HepG2 (cell line): ENCODE measurements at regions not wholly inside any gene's neighbourhood (a gene's known extent, or its start where the extent isn't known, plus 50 kb on each side); places are given as distances from the start of the nearest gene placed in this dataset.

Experiments
- ATAC-seq: fragments of 200-7000 bp; cut with Tn5 transposase; 3 replicates; pipeline ENCODE4 v1.9.1; 2020; ENCODE audit warnings: mild to moderate bottlenecking, moderate library complexity
- BruUV-seq: library from RNA; stranded (reverse); fragments of 400-500 nt; replicated peaks from 2 replicates; lab custom pipeline; 2021; lab: Mats Ljungman, UMichigan
- CTCF ChIA-PET: fragments of 300-600 bp; formaldehyde crosslinking; extraction: SDS; loops from one replicate; lab custom pipeline; 2021; ENCODE audit warnings: low total read pairs, inconsistent platforms, low intra/inter-chr PET ratio; lab: Yijun Ruan, JAX
- POLR2A ChIA-PET: fragments of 350-600 bp; sonication (Branson Sonifier 250); formaldehyde crosslinking; loops from one replicate; lab custom pipeline; 2020; ENCODE audit warnings: antibody characterized with exemption, inconsistent platforms; lab: Yijun Ruan, JAX
- DNase-seq: peaks from one replicate; pipeline ENCODE4 v3.0.0-alpha.2; 2015; ENCODE audit warnings: low spot score
- FAIRE-seq: peaks from 3 replicates; lab custom pipeline; 2011; peaks lifted over from hg19 to GRCh38; lab: Jason Lieb, UNC
- H2AFZ ChIP-seq: one replicate; pipeline ENCODE4 v1.6.1; 2011; ENCODE audit warnings: low read length, inconsistent platforms
- H3K27ac ChIP-seq: fragments of 300-600 bp; 3 replicates; pipeline ENCODE4 v1.8.0; 2011; ENCODE audit warnings: mixed run types, mild to moderate bottlenecking, mixed read lengths, low read length, inconsistent platforms; ENCODE audit not compliant: insufficient read depth; ENCODE audit errors: extremely low read length
- H3K27me3 ChIP-seq, 2 experiments: fragments of 200-600 bp in 1 of 2; 2 replicates in 1 of 2; 3 replicates in 1 of 2; pipeline versions ENCODE4 v1.6.0 to v1.8.0; 2011; ENCODE audit warnings: low read length in 2 of 2, mild to moderate bottlenecking in 2 of 2, moderate library complexity in 2 of 2, inconsistent platforms in 1 of 2; ENCODE audit not compliant: insufficient read depth in 2 of 2, control insufficient read depth in 1 of 2
- H3K36me3 ChIP-seq, 2 experiments: fragments of 200-600 bp in 1 of 2; replicated peaks in 1 of 2; 2 replicates in 1 of 2; 3 replicates in 1 of 2; pipeline versions ENCODE4 v1.5.1 to v1.8.0; 2011; ENCODE audit warnings: low read length in 2 of 2, inconsistent platforms in 1 of 2; ENCODE audit not compliant: insufficient read depth in 2 of 2, control insufficient read depth in 1 of 2
- H3K4me1 ChIP-seq: 2 replicates; pipeline ENCODE4 v1.5.1; 2012; ENCODE audit warnings: low read length, inconsistent platforms; ENCODE audit not compliant: insufficient read depth
- H3K4me2 ChIP-seq: 2 replicates; pipeline ENCODE4 v1.6.0; 2011; ENCODE audit warnings: low read depth, low read length, inconsistent platforms
- H3K4me3 ChIP-seq, 3 experiments: fragments of 200-600 bp in 1 of 3; sonication (generic), shearing (Covaris generic) in 1 of 3; replicated peaks in 1 of 3; 2 replicates each; pipeline ENCODE4 v1.5.1; 2011 to 2016; ENCODE audit warnings: low read length in 3 of 3, inconsistent platforms in 2 of 3, low read depth in 2 of 3, mild to moderate bottlenecking in 2 of 3, control low read depth in 1 of 3, mixed read lengths in 1 of 3; ENCODE audit not compliant: insufficient read depth in 1 of 3
- H3K79me2 ChIP-seq: one replicate; pipeline ENCODE4 v1.6.1; 2011; ENCODE audit warnings: low read length, inconsistent platforms; ENCODE audit not compliant: insufficient read depth
- H3K9ac ChIP-seq: 2 replicates; pipeline ENCODE4 v1.6.0; 2011; ENCODE audit warnings: mild to moderate bottlenecking, low read depth, low read length, inconsistent platforms; ENCODE audit not compliant: insufficient read depth
- H3K9me3 ChIP-seq: 2 replicates; pipeline ENCODE4 v1.5.1; 2012; ENCODE audit warnings: mild to moderate bottlenecking, low read length
- H4K20me1 ChIP-seq: 2 replicates; pipeline ENCODE4 v1.6.0; 2011; ENCODE audit warnings: inconsistent platforms, mild to moderate bottlenecking, low read length, moderate library complexity; ENCODE audit not compliant: insufficient read depth
- KMT2B ChIP-seq: IDR thresholded peaks from 2 replicates; pipeline ENCODE4 v1.6.1; 2016; ENCODE audit warnings: missing genetic modification reagents, missing compliant biosample characterization
- MAFF ChIP-seq: IDR thresholded peaks from 2 replicates; pipeline ENCODE4 v1.6.1; 2011; ENCODE audit warnings: low read depth, low read length, improper control_type of control experiment
- MAFK ChIP-seq, 2 experiments: IDR thresholded peaks in 1 of 2; conservative IDR thresholded peaks in 1 of 2; 2 replicates each; pipeline ENCODE4 v1.6.1; 2011; ENCODE audit warnings: improper control_type of control experiment in 2 of 2, low read length in 2 of 2
- PAX8 ChIP-seq: sonication (generic); formaldehyde crosslinking; IDR thresholded peaks from 2 replicates; pipeline ENCODE4 v1.8.0; 2022; ENCODE audit warnings: mild to moderate bottlenecking, missing genetic modification reagents, borderline replicate concordance
- ZNF850 ChIP-seq: sonication (generic); formaldehyde crosslinking; conservative IDR thresholded peaks from 2 replicates; pipeline ENCODE4 v1.9.0; 2021; ENCODE audit warnings: mild to moderate bottlenecking, missing genetic modification reagents
- WGBS: methylation state at CpG from one replicate; pipeline ENCODE4 v1.1.6; 2017; ENCODE audit warnings: low lambda C conversion rate; 5-methylcytosine and 5-hydroxymethylcytosine counted together
- in situ Hi-C: cut with HindIII; loops from 2 replicates; pipeline ENCODE4 v1.10.0; 2017; ENCODE audit warnings: low pct_unique_long_range_greater_than_20kb; ENCODE audit not compliant: extremely low pct_ligation_motif_present
- intact Hi-C: fragments of 100-400 bp; cut with micrococcal nuclease; formaldehyde crosslinking; loops from one replicate; pipeline ENCODE4 v1.10.0; 2022; ENCODE audit not compliant: unreplicated experiment
- TF ChIP-seq, protein P1 (sequence below): sonication (generic); formaldehyde crosslinking; IDR thresholded peaks from 2 replicates; pipeline ENCODE4 v1.4.0; 2020; ENCODE audit warnings: missing genetic modification reagents, borderline replicate concordance
- TF ChIP-seq, protein P2 (sequence below): sonication (generic); IDR thresholded peaks from 2 replicates; pipeline ENCODE4 v1.6.1; 2016; ENCODE audit warnings: low read depth, borderline replicate concordance

DNA sequence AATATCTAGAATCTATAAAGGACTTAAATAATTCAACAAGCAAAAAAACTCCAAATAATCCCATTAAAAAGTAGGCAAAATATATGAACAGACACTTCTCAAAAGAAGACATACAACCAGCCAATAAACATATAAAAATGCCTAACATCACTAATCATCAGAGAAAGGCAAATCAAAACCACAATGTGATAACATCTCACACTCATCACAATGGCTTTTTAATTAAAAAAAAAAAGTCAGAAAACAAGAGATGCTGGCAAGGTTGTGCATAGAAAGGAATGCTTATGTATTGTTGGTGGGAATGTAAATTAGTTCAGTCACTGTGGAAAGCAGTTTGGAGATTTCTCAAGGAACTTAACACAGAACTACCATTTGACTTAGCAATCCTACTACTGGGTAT is 979.6 kb upstream of the MAP3K7 start (continued):
- TF ChIP-seq, protein P1, sequence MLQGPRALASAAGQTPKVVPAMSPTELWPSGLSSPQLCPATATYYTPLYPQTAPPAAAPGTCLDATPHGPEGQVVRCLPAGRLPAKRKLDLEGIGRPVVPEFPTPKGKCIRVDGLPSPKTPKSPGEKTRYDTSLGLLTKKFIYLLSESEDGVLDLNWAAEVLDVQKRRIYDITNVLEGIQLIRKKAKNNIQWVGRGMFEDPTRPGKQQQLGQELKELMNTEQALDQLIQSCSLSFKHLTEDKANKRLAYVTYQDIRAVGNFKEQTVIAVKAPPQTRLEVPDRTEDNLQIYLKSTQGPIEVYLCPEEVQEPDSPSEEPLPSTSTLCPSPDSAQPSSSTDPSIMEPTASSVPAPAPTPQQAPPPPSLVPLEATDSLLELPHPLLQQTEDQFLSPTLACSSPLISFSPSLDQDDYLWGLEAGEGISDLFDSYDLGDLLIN (CRISPR knock-in tag): no peak
- TF ChIP-seq ZNF850 (no peak), PAX8 (CRISPR knock-in tag) (no peak), KMT2B (CRISPR knock-in tag) (no peak)
- TF ChIP-seq, all 625 proteins: peak for 0

- no TSS peak for BruUV-seq
- Histone ChIP-seq H3K36me3 (no peaks in the 10 kb centered on the region), H4K20me1 (no peaks in the 10 kb centered on the region), H3K79me2 (no peaks in the 10 kb centered on the region), H2AFZ (no peak overlapping the region), H3K27ac (no peak overlapping the region), H3K27me3 (no peaks in the 10 kb centered on the region), H3K4me2 (no peak overlapping the region), H3K9me3 (peaks cover 23% of the 10 kb centered on the region), H3K4me3 (no peak overlapping the region), H3K4me1 (no peaks in the 10 kb centered on the region), H3K9ac (no peak overlapping the region)
- ChIA-PET POLR2A (no interaction called here), CTCF (no interaction called here)
- TF ChIP-seq MAFF (peak; percentile 93), MAFK (conservative IDR thresholded peaks at IDR 0.05 in 1 of 2, IDR thresholded peaks at IDR 0.05 in 1 of 2; ENCODE audit: low read length in 2 of 2) (peak; percentile 89 to 96)
- TF ChIP-seq, protein P2, sequence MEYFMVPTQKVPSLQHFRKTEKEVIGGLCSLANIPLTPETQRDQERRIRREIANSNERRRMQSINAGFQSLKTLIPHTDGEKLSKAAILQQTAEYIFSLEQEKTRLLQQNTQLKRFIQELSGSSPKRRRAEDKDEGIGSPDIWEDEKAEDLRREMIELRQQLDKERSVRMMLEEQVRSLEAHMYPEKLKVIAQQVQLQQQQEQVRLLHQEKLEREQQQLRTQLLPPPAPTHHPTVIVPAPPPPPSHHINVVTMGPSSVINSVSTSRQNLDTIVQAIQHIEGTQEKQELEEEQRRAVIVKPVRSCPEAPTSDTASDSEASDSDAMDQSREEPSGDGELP: no peak
- FAIRE-seq: no peak
- in situ Hi-C loops: no loop called here
- no peak for ATAC-seq
- intact Hi-C loops: no loop called here
- DNase-seq: no peak
- WGBS: 0% methylated on average over 3 of the region's 3 CpGs
Observed at GRCh38 chr6:91565207-91565606, 978.3 kb upstream of the MAP3K7 start.
